Neural cell (in vitro differentiated cells): ENCODE measurements at regions not wholly inside any gene's neighbourhood (a gene's known extent, or its start where the extent isn't known, plus 50 kb on each side); places are given as distances from the start of the nearest gene placed in this dataset.

Experiments
- MXI1 ChIP-seq: fragments of 450-650 bp; conservative IDR thresholded peaks from 2 replicates; pipeline ENCODE4 v1.6.1; 2014; ENCODE audit warnings: antibody characterized with exemption, mild to moderate bottlenecking; ENCODE audit not compliant: poor library complexity, severe bottlenecking
- REST ChIP-seq: IDR thresholded peaks from 2 replicates; pipeline ENCODE4 v1.6.1; 2012; ENCODE audit warnings: borderline replicate concordance

- TF ChIP-seq REST (no peak), MXI1 (no peak)
Observed at GRCh38 chr20:12573442-12573841, 435.3 kb upstream of the SPTLC3 start.
